ENCODE measurements at regions not wholly inside any gene's neighbourhood (a gene's known extent, or its start where the extent isn't known, plus 50 kb on each side); places are given as distances from the start of the nearest gene placed in this dataset.

- WGBS, 4 donors, result 85 to 93% (median 90%) methylated on average over 3 to 5 of the region's 5 CpGs
- Histone ChIP-seq H3K4me1 (no peaks in the 10 kb centered on the region), H3K27me3 (peaks cover 0 to 34% (median 0%) of the 10 kb centered on the region in 9 donors), H3K27ac (no peak overlapping the region), H3K36me3 (no peaks in the 10 kb centered on the region), H3K4me3 (no peak overlapping the region), H3K9me3 (no peaks in the 10 kb centered on the region)
- ATAC-seq (no peak), DNase-seq (no peak)
- intact Hi-C loops (cut with DNase I), result loop anchor here in 1 of 10 donors (10.0 kb wide), 1 partner anchor 131 kb away; no protein-coding TSS in a partner anchor
- TF ChIP-seq CTCF (IDR thresholded peaks at IDR 0.05) (no peak), POLR2A (IDR thresholded peaks at IDR 0.05) (no peak)
These were observed 114.3 kb upstream of the MAFB start for GRCh38 chr20:40803381-40803780.

DNA sequence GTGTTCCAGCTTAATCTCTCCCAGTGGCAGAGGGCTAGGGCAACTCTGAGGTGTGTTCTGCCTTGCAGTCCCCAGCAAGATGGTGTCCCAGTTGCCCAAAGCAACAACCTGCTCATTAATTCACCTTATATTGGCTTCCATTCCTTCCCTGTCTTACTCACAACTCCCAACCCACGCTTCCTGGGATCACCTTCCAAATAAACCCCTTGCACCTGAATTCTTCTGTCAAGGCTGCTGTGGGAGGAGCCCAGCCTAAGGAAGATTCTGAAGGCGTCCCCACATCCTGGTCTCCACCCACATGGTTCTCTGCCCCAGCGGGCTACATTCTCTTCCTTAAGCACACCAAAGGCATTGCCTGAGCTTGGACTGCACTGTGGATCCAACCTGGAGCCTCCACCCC, 116.6 kb upstream of the MAFB start:
- no peak for ATAC-seq
- WGBS, 4 donors, result 72 to 84% (median 79%) methylated on average over 3 of the region's 3 CpGs

GRCh38 chr20:40806929-40807820, 118.1 kb upstream of the MAFB start:
- H3K36me3 ChIP-seq, result no peaks in the 10 kb centered on the region
- WGBS, 4 donors, result 59 to 66% (median 63%) methylated on average over 21 of the region's 21 CpGs
- H3K4me3 ChIP-seq, result no peak overlapping the region
- no peak for DNase-seq
- H3K27ac ChIP-seq, result no peak overlapping the region
- no peaks in the 10 kb centered on the region for H3K9me3 ChIP-seq
- no peaks in the 10 kb centered on the region for H3K4me1 ChIP-seq
- no peak for TF ChIP-seq CTCF (IDR thresholded peaks at IDR 0.05)
- no peak for TF ChIP-seq POLR2A (IDR thresholded peaks at IDR 0.05)
- ATAC-seq, result no peak
- intact Hi-C loops (cut with DNase I), result loop anchor here in 1 of 10 donors (10.0 kb wide), 1 partner anchor 128 kb away; no protein-coding TSS in a partner anchor
- peaks cover 0 to 33% (median 0%) of the 10 kb centered on the region in 9 donors for H3K27me3 ChIP-seq

More for the DNA sequence above, 116.6 kb upstream of the MAFB start:
- Histone ChIP-seq H3K27ac (no peak overlapping the region), H3K4me1 (no peaks in the 10 kb centered on the region), H3K27me3 (peaks cover 0 to 34% (median 0%) of the 10 kb centered on the region in 9 donors), H3K9me3 (no peaks in the 10 kb centered on the region), H3K36me3 (no peaks in the 10 kb centered on the region), H3K4me3 (no peak overlapping the region)
- DNase-seq, result no peak
- intact Hi-C loops (cut with DNase I), result loop anchor here in 1 of 10 donors (10.0 kb wide), 1 partner anchor 129 kb away; no protein-coding TSS in a partner anchor
- TF ChIP-seq CTCF (IDR thresholded peaks at IDR 0.05), result no peak
- no peak for TF ChIP-seq POLR2A (IDR thresholded peaks at IDR 0.05)

DNA sequence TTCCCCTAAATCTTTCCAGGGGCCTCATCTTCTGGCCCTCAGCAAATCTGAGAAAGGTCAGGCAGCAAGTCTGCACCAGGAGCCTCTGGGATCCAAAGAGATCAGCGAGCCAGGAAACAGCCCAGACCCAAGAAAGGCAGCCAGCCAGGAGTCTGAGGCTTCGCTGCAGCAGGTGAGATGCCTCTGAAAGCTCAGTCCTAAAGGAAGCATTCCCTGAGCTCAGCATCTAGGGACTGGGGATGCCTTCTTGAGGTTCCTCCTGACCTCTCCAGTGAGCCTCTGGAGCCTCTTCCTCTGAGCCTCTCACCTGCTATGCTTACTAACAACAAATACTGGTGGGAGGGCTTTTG, 118.8 kb upstream of the MAFB start:
- ATAC-seq (no peak), DNase-seq (no peak)
- TF ChIP-seq CTCF (IDR thresholded peaks at IDR 0.05) (no peak), POLR2A (IDR thresholded peaks at IDR 0.05) (no peak)
- H3K9me3 ChIP-seq, result no peaks in the 10 kb centered on the region
- intact Hi-C loops (cut with DNase I), result loop anchor here in 1 of 10 donors (10.0 kb wide), 1 partner anchor 127 kb away; no protein-coding TSS in a partner anchor
- WGBS, 4 donors, result 49 to 80% (median 79%) methylated on average over 1 to 2 of the region's 2 CpGs
- H3K27ac ChIP-seq, result no peak overlapping the region
- H3K36me3 ChIP-seq, result no peaks in the 10 kb centered on the region
- H3K4me1 ChIP-seq, result no peaks in the 10 kb centered on the region
- H3K27me3 ChIP-seq, result peaks cover 0 to 29% (median 0%) of the 10 kb centered on the region in 9 donors
- H3K4me3 ChIP-seq, result no peak overlapping the region
